ENCODE measurements at regions not wholly inside any gene's neighbourhood (a gene's known extent, or its start where the extent isn't known, plus 50 kb on each side); places are given as distances from the start of the nearest gene placed in this dataset.

DNA sequence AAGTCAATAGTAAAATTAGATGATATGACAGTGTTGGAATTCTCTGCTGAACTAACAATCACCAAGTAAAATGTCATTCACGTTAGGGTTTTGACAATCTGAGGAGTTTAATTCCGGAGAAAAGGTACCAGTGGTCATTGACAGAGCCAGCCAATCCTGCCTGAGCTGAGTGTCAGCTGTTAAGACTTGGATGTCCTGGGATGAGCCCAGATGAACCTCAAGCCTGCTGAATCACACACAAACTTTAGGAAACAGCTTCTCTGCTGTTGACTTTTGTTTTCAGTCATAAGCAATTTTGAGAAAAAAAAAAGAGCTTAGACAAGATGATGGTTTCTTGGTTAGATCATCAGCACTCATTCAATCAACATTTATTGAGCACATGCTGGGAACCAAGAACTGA lies 600.0 kb upstream of the SLC39A10 start:
- BruUV-seq (replicated peaks): no TSS peak
- no peak overlapping the region for H3K4me2 ChIP-seq (ENCODE audit: low read length)
- TF ChIP-seq, protein P1, sequence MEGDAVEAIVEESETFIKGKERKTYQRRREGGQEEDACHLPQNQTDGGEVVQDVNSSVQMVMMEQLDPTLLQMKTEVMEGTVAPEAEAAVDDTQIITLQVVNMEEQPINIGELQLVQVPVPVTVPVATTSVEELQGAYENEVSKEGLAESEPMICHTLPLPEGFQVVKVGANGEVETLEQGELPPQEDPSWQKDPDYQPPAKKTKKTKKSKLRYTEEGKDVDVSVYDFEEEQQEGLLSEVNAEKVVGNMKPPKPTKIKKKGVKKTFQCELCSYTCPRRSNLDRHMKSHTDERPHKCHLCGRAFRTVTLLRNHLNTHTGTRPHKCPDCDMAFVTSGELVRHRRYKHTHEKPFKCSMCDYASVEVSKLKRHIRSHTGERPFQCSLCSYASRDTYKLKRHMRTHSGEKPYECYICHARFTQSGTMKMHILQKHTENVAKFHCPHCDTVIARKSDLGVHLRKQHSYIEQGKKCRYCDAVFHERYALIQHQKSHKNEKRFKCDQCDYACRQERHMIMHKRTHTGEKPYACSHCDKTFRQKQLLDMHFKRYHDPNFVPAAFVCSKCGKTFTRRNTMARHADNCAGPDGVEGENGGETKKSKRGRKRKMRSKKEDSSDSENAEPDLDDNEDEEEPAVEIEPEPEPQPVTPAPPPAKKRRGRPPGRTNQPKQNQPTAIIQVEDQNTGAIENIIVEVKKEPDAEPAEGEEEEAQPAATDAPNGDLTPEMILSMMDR (conservative IDR thresholded peaks at IDR 0.05; ENCODE audit: low read length): no peak
- TF ChIP-seq EZH2phosphoT487 (IDR thresholded peaks at IDR 0.05; ENCODE audit: borderline replicate concordance, low read depth, low read length): no peak

DNA sequence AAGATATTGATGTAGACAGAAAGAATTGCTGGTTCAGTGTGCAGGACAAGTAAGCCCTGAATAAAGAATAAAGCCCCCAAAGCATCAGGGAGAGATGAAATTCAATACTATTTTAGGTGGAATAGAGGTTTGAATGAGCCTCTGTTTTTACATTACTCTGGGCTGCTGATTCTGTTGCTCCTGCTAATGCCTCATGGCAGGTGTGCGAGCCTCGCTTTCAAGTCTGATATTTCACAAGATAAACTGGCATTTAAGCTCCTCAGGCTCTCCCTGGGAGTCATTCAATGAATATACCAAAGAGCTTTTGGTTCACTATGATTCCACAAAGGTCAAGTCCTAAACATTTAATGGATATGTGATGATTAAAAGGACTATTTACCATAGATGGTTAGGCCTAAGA lies 601.0 kb upstream of the SLC39A10 start:
- POLR2A ChIA-PET: interaction anchor here (0.5 kb wide), 1 partner anchor 161 kb away, joined by 4 read pairs; no protein-coding TSS in a partner anchor
- Histone ChIP-seq H3K27ac (ENCODE audit: low read depth, low read length, poor library complexity, severe bottlenecking) (no peak overlapping the region), H3K4me1 (ENCODE audit: insufficient read depth, low read length, poor library complexity, severe bottlenecking) (no peaks in the 10 kb centered on the region), H3K9me3 (ENCODE audit: low read length) (no peaks in the 10 kb centered on the region), H2AFZ (ENCODE audit: low read length) (no peak overlapping the region), H3K4me2 (ENCODE audit: low read length) (no peak overlapping the region), H3K79me2 (ENCODE audit: insufficient read depth, low read depth, low read length) (no peaks in the 10 kb centered on the region), H3K4me3 (ENCODE audit: low read depth, low read length, poor library complexity, severe bottlenecking) (no peak overlapping the region), H3K36me3 (ENCODE audit: insufficient read depth, low read length) (no peaks in the 10 kb centered on the region), H4K20me1 (ENCODE audit: insufficient read depth, low read length) (no peaks in the 10 kb centered on the region), H3K9me2 (ENCODE audit: insufficient read depth, low read length) (no peaks in the 10 kb centered on the region)
- CTCF ChIA-PET (ENCODE audit: unreplicated experiment): no interaction called here
- intact Hi-C loops (cut with micrococcal nuclease; ENCODE audit: unreplicated experiment): no loop called here
- BruUV-seq (replicated peaks): no TSS peak
- no peak for DNase-seq (ENCODE audit: low spot score)
- TF ChIP-seq, protein P1 (conservative IDR thresholded peaks at IDR 0.05; ENCODE audit: low read length): no peak
- no peak for TF ChIP-seq EZH2phosphoT487 (IDR thresholded peaks at IDR 0.05; ENCODE audit: borderline replicate concordance, low read depth, low read length)

More for the DNA sequence above, 600.0 kb upstream of the SLC39A10 start:
- intact Hi-C loops (cut with micrococcal nuclease; ENCODE audit: unreplicated experiment): no loop called here
- Histone ChIP-seq H3K9me2 (ENCODE audit: insufficient read depth, low read length) (no peaks in the 10 kb centered on the region), H3K27ac (ENCODE audit: low read depth, low read length, poor library complexity, severe bottlenecking) (no peak overlapping the region), H3K4me1 (ENCODE audit: insufficient read depth, low read length, poor library complexity, severe bottlenecking) (no peaks in the 10 kb centered on the region), H2AFZ (ENCODE audit: low read length) (no peak overlapping the region), H4K20me1 (ENCODE audit: insufficient read depth, low read length) (no peaks in the 10 kb centered on the region), H3K9me3 (ENCODE audit: low read length) (no peaks in the 10 kb centered on the region), H3K36me3 (ENCODE audit: insufficient read depth, low read length) (no peaks in the 10 kb centered on the region), H3K79me2 (ENCODE audit: insufficient read depth, low read depth, low read length) (no peaks in the 10 kb centered on the region), H3K4me3 (ENCODE audit: low read depth, low read length, poor library complexity, severe bottlenecking) (no peak overlapping the region)
- DNase-seq (ENCODE audit: low spot score): no peak
- POLR2A ChIA-PET: interaction anchor here (0.6 to 0.9 kb wide), 2 partner anchors 10 to 163 kb away, joined by 3 read pairs; no protein-coding TSS in a partner anchor
- CTCF ChIA-PET (ENCODE audit: unreplicated experiment): no interaction called here

DNA sequence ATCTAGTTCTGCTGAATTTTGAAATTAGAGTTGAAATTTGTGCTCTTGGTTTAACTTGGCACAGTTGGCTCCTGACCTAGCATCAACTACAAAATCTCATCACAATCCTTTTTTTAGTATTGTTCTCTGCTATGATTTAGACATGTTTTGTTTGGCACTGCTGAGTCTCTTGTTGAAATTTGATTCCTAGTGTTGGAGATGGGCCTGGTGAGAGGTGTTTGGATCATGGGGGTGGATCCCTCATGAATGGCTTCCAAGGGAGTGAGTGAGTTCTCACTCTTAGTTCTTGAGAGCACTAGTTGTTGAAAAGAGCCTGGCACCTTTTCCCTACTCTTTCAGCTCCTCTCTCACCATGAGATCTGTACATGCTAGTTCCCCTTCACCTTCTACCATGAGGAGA lies 605.6 kb upstream of the SLC39A10 start:
- no peaks in the 10 kb centered on the region for H3K4me1 ChIP-seq (ENCODE audit: insufficient read depth, low read length, poor library complexity, severe bottlenecking)
- POLR2A ChIA-PET: no interaction called here
- BruUV-seq (replicated peaks): no TSS peak
- no peaks in the 10 kb centered on the region for H3K79me2 ChIP-seq (ENCODE audit: insufficient read depth, low read depth, low read length)
- no peak overlapping the region for H3K4me2 ChIP-seq (ENCODE audit: low read length)
- no peak for DNase-seq (ENCODE audit: low spot score)
- H2AFZ ChIP-seq (ENCODE audit: low read length): no peak overlapping the region
- H3K9me2 ChIP-seq (ENCODE audit: insufficient read depth, low read length): no peaks in the 10 kb centered on the region
- TF ChIP-seq, protein P1 (conservative IDR thresholded peaks at IDR 0.05; ENCODE audit: low read length): no peak
- no peak for TF ChIP-seq EZH2phosphoT487 (IDR thresholded peaks at IDR 0.05; ENCODE audit: borderline replicate concordance, low read depth, low read length)
- no peak overlapping the region for H3K27ac ChIP-seq (ENCODE audit: low read depth, low read length, poor library complexity, severe bottlenecking)
- no peak overlapping the region for H3K4me3 ChIP-seq (ENCODE audit: low read depth, low read length, poor library complexity, severe bottlenecking)
- intact Hi-C loops (cut with micrococcal nuclease; ENCODE audit: unreplicated experiment): no loop called here
- CTCF ChIA-PET (ENCODE audit: unreplicated experiment): no interaction called here
- H4K20me1 ChIP-seq (ENCODE audit: insufficient read depth, low read length): no peaks in the 10 kb centered on the region
- H3K36me3 ChIP-seq (ENCODE audit: insufficient read depth, low read length): no peaks in the 10 kb centered on the region
- H3K9me3 ChIP-seq (ENCODE audit: low read length): no peaks in the 10 kb centered on the region
